H1 (cell line): ENCODE measurements at regions not wholly inside any gene's neighbourhood (a gene's known extent, or its start where the extent isn't known, plus 50 kb on each side); places are given as distances from the start of the nearest gene placed in this dataset.

Experiments used
- CTCF ChIA-PET: fragments of 300-600 bp; sonication (Branson Sonifier 250); formaldehyde crosslinking; loops from one replicate; lab custom pipeline; 2021; ENCODE audit not compliant: partially characterized antibody; lab: Charles Lee
- POLR2A ChIA-PET: fragments of 300-600 bp; sonication (Branson Sonifier 250); formaldehyde crosslinking; loops from one replicate; lab custom pipeline; 2021; ENCODE audit warnings: inconsistent platforms; ENCODE audit not compliant: partially characterized antibody; lab: Charles Lee
- DNase-seq, 2 experiments: peaks; one replicate each; pipeline versions ENCODE4 v3.0.0 to v3.0.0-alpha.2; 2010 to 2022; ENCODE audit warnings: low spot score in 2 of 2, low read depth in 1 of 2, mixed read lengths in 1 of 2
- FAIRE-seq: peaks from 2 replicates; lab custom pipeline; 2011; peaks lifted over from hg19 to GRCh38; lab: Jason Lieb, UNC
- H2AFZ ChIP-seq: 2 replicates; pipeline ENCODE4 v1.8.1; 2012; ENCODE audit warnings: low read length, inconsistent platforms
- H2AK5ac ChIP-seq: 2 replicates; pipeline ENCODE4 v1.6.1; 2013; ENCODE audit warnings: low read depth, low read length
- H2BK120ac ChIP-seq: replicated peaks from 2 replicates; pipeline ENCODE3; 2013; ENCODE audit warnings: low read depth, low read length, inconsistent platforms
- H2BK12ac ChIP-seq: 2 replicates; pipeline ENCODE4 v1.6.1; 2013; ENCODE audit warnings: low read depth, low read length
- H2BK15ac ChIP-seq: 2 replicates; pipeline ENCODE4 v1.6.1; 2013; ENCODE audit warnings: low read length
- H2BK20ac ChIP-seq: 2 replicates; pipeline ENCODE4 v1.6.1; 2013; ENCODE audit warnings: low read length
- H2BK5ac ChIP-seq: 2 replicates; pipeline ENCODE4 v1.6.1; 2013; ENCODE audit warnings: low read depth, low read length
- H3K14ac ChIP-seq: 2 replicates; pipeline ENCODE4 v1.6.1; 2013; ENCODE audit warnings: inconsistent platforms; ENCODE audit not compliant: insufficient read length
- H3K18ac ChIP-seq: 2 replicates; pipeline ENCODE4 v1.6.1; 2013; ENCODE audit warnings: low read length; ENCODE audit errors: extremely low read depth
- H3K23ac ChIP-seq: 2 replicates; pipeline ENCODE4 v1.6.1; 2013; ENCODE audit warnings: inconsistent platforms; ENCODE audit not compliant: insufficient read length
- H3K23me2 ChIP-seq: 2 replicates; pipeline ENCODE4 v1.6.1; 2013; ENCODE audit warnings: low read depth, low read length
- H3K27ac ChIP-seq: 2 replicates; pipeline ENCODE4 v1.6.1; 2011; ENCODE audit warnings: low read depth, low read length, inconsistent platforms
- H3K27me3 ChIP-seq, 4 experiments: replicated peaks in 1 of 4; 1 replicate in 1 of 4; 2 replicates in 3 of 4; pipeline versions ENCODE4 v1.6.1 to v1.8.1; 2011 to 2013; ENCODE audit warnings: low read length in 3 of 4, mild to moderate bottlenecking in 3 of 4, inconsistent platforms in 2 of 4, mixed read lengths in 2 of 4, moderate library complexity in 1 of 4; ENCODE audit not compliant: control insufficient read depth in 3 of 4, insufficient read depth in 3 of 4; ENCODE audit errors: extremely low read depth in 1 of 4
- H3K36me3 ChIP-seq, 4 experiments: 2 replicates each; pipeline versions ENCODE4 v1.6.1 to v1.8.1; 2011 to 2013; ENCODE audit warnings: mild to moderate bottlenecking in 4 of 4, low read length in 3 of 4, moderate library complexity in 2 of 4, control low read depth in 1 of 4, inconsistent platforms in 1 of 4; ENCODE audit not compliant: insufficient read depth in 4 of 4, control insufficient read depth in 2 of 4
- H3K4ac ChIP-seq: replicated peaks from 2 replicates; pipeline ENCODE3; 2013; ENCODE audit warnings: low read length, low read depth, mixed read lengths, inconsistent platforms; ENCODE audit not compliant: insufficient read length
- H3K4me1 ChIP-seq, 4 experiments: replicated peaks in 1 of 4; 1 replicate in 1 of 4; 2 replicates in 3 of 4; pipeline versions ENCODE4 v1.6.1 to v1.8.1; 2011 to 2013; ENCODE audit warnings: low read length in 3 of 4, inconsistent platforms in 2 of 4, mixed read lengths in 1 of 4; ENCODE audit not compliant: insufficient read depth in 4 of 4, control insufficient read depth in 3 of 4
- H3K4me2 ChIP-seq, 2 experiments: 2 replicates each; pipeline versions ENCODE4 v1.6.1 to v1.8.1; 2011 to 2013; ENCODE audit warnings: low read depth in 2 of 2, low read length in 2 of 2, control low read depth in 1 of 2, inconsistent platforms in 1 of 2, mild to moderate bottlenecking in 1 of 2; ENCODE audit not compliant: insufficient read depth in 1 of 2
- H3K4me3 ChIP-seq, 4 experiments: fragments of 200-600, 300-600 bp in 1 of 4; sonication (generic), shearing (Covaris generic), sonication (Bioruptor Twin) in 1 of 4; 2 replicates each; pipeline versions ENCODE4 v1.5.1 to v1.8.1; 2011 to 2016; ENCODE audit warnings: low read length in 4 of 4, low read depth in 3 of 4, control low read depth in 2 of 4, inconsistent platforms in 2 of 4, mild to moderate bottlenecking in 2 of 4, mixed read lengths in 1 of 4, moderate library complexity in 1 of 4; ENCODE audit not compliant: insufficient read depth in 2 of 4; ENCODE audit errors: extremely low read depth in 1 of 4
- H3K56ac ChIP-seq: replicated peaks from 2 replicates; pipeline ENCODE3; 2013; ENCODE audit warnings: low read depth, mild to moderate bottlenecking, mixed read lengths, low read length, inconsistent platforms; ENCODE audit not compliant: insufficient read length
- H3K79me1 ChIP-seq: 2 replicates; pipeline ENCODE4 v1.6.1; 2013; ENCODE audit warnings: low read depth, low read length, control low read depth
- H3K79me2 ChIP-seq, 2 experiments: 2 replicates each; pipeline versions ENCODE4 v1.6.1 to v1.8.1; 2012 to 2013; ENCODE audit warnings: low read length in 2 of 2, mild to moderate bottlenecking in 2 of 2, inconsistent platforms in 1 of 2; ENCODE audit not compliant: insufficient read depth in 2 of 2, control insufficient read depth in 1 of 2
- H3K9ac ChIP-seq, 4 experiments: replicated peaks in 1 of 4; 1 replicate in 1 of 4; 2 replicates in 3 of 4; pipeline versions ENCODE4 v1.6.1 to v1.8.1; 2011 to 2013; ENCODE audit warnings: low read depth in 3 of 4, low read length in 3 of 4, control low read depth in 2 of 4, mild to moderate bottlenecking in 2 of 4, moderate library complexity in 2 of 4, inconsistent platforms in 1 of 4; ENCODE audit errors: extremely low read depth in 1 of 4
- H3K9me3 ChIP-seq, 2 experiments: 2 replicates each; pipeline versions ENCODE4 v1.6.1 to v1.8.1; 2012 to 2013; ENCODE audit warnings: mild to moderate bottlenecking in 2 of 2, moderate library complexity in 2 of 2, control low read depth in 1 of 2, inconsistent platforms in 1 of 2, low read depth in 1 of 2, low read length in 1 of 2, mixed read lengths in 1 of 2; ENCODE audit not compliant: insufficient read depth in 2 of 2
- H4K20me1 ChIP-seq, 2 experiments: replicated peaks in 1 of 2; 2 replicates each; pipeline versions ENCODE3 to v1.8.1; 2011 to 2013; ENCODE audit warnings: inconsistent platforms in 2 of 2, low read length in 2 of 2, mild to moderate bottlenecking in 1 of 2; ENCODE audit not compliant: insufficient read depth in 2 of 2, control insufficient read depth in 1 of 2
- H4K5ac ChIP-seq: 2 replicates; pipeline ENCODE4 v1.6.1; 2013; ENCODE audit warnings: low read length, low read depth, mixed read lengths, inconsistent platforms; ENCODE audit not compliant: insufficient read length
- H4K8ac ChIP-seq: 2 replicates; pipeline ENCODE4 v1.8.0; 2013; ENCODE audit warnings: mild to moderate bottlenecking, moderate library complexity, low read length, inconsistent platforms; ENCODE audit not compliant: insufficient read depth; ENCODE audit errors: extremely low read depth
- H4K91ac ChIP-seq: replicated peaks from 2 replicates; pipeline ENCODE3; 2013; ENCODE audit warnings: low read length, mixed read lengths, inconsistent platforms; ENCODE audit not compliant: insufficient read length
- ATF2 ChIP-seq: IDR thresholded peaks from 2 replicates; pipeline ENCODE4 v1.6.1; 2012; ENCODE audit warnings: low read length, inconsistent platforms
- KDM5A ChIP-seq: fragments of 200-600 bp; IDR thresholded peaks from 2 replicates; pipeline ENCODE4 v1.7.1; 2012; ENCODE audit warnings: mild to moderate bottlenecking, low read length, inconsistent platforms, mixed read lengths
- NRF1 ChIP-seq: IDR thresholded peaks from 2 replicates; pipeline ENCODE4 v1.6.1; 2011; ENCODE audit warnings: mild to moderate bottlenecking, low read depth, low read length, improper control_type of control experiment
- PHF8 ChIP-seq: fragments of 200-600 bp; sonication (generic); conservative IDR thresholded peaks from 2 replicates; pipeline ENCODE4 v1.7.1; 2012; ENCODE audit warnings: low read depth, mild to moderate bottlenecking, inconsistent platforms, low read length, moderate library complexity
- RBBP5 ChIP-seq: IDR thresholded peaks from 2 replicates; pipeline ENCODE4 v1.7.1; 2012; ENCODE audit warnings: low read depth, mild to moderate bottlenecking, inconsistent platforms, low read length, moderate library complexity, borderline replicate concordance
- SIN3A ChIP-seq, 2 experiments: IDR thresholded peaks in 1 of 2; conservative IDR thresholded peaks in 1 of 2; 2 replicates each; pipeline ENCODE4 v1.6.1; 2011 to 2012; ENCODE audit warnings: low read length in 2 of 2, improper control_type of control experiment in 1 of 2, low read depth in 1 of 2, mild to moderate bottlenecking in 1 of 2
- SIX5 ChIP-seq: IDR thresholded peaks from 2 replicates; pipeline ENCODE4 v1.6.1; 2011; ENCODE audit warnings: mild to moderate bottlenecking, low read depth, low read length
- SP4 ChIP-seq: IDR thresholded peaks from 2 replicates; pipeline ENCODE4 v1.6.1; 2012; ENCODE audit warnings: low read length, inconsistent platforms
- TEAD4 ChIP-seq: IDR thresholded peaks from 2 replicates; pipeline ENCODE4 v1.6.1; 2012; ENCODE audit warnings: low read depth, low read length, inconsistent platforms, mixed read lengths

- no peak overlapping the region for H3K4ac ChIP-seq
- no peaks in the 10 kb centered on the region for H3K79me2 ChIP-seq
- no peak overlapping the region for H3K18ac ChIP-seq
- no peak overlapping the region for H4K5ac ChIP-seq
- no peak overlapping the region for H4K91ac ChIP-seq
- no peak overlapping the region for H3K14ac ChIP-seq
- no peaks in the 10 kb centered on the region for H3K23me2 ChIP-seq
- no peaks in the 10 kb centered on the region for H3K79me1 ChIP-seq
- no peak overlapping the region for H2BK5ac ChIP-seq
- no peak overlapping the region for H2BK120ac ChIP-seq
- H3K27me3 ChIP-seq, result no peaks in the 10 kb centered on the region
- FAIRE-seq (no peak), DNase-seq (no peak)
- no peak overlapping the region for H2BK15ac ChIP-seq
- no peaks in the 10 kb centered on the region for H3K9me3 ChIP-seq
- no peak overlapping the region for H2AFZ ChIP-seq
- no peak overlapping the region for H2BK12ac ChIP-seq
- no peak overlapping the region for H3K27ac ChIP-seq
- H3K23ac ChIP-seq, result no peak overlapping the region
- no peaks in the 10 kb centered on the region; a peak in 1 of 7 replicates for H3K4me1 ChIP-seq
- no peak overlapping the region for H3K4me3 ChIP-seq
- no peaks in the 10 kb centered on the region for H3K36me3 ChIP-seq
- H2BK20ac ChIP-seq, result no peak overlapping the region
- no peak overlapping the region for H3K4me2 ChIP-seq
- POLR2A ChIA-PET, result no interaction called here
- TF ChIP-seq SP4 (no peak), PHF8 (no peak), ATF2 (no peak), TEAD4 (no peak), KDM5A (no peak), RBBP5 (no peak), SIN3A (conservative IDR thresholded peaks at IDR 0.05 in 1 of 2, IDR thresholded peaks at IDR 0.05 in 1 of 2; ENCODE audit: low read depth in 1 of 2, low read length in 2 of 2) (no peak), NRF1 (no peak), SIX5 (no peak)
- CTCF ChIA-PET, result no interaction called here
- no peak overlapping the region for H3K9ac ChIP-seq
- no peak overlapping the region for H4K8ac ChIP-seq
- no peaks in the 10 kb centered on the region for H4K20me1 ChIP-seq
- H3K56ac ChIP-seq, result no peak overlapping the region
- H2AK5ac ChIP-seq, result no peak overlapping the region
Observed at GRCh38 chr2:123696799-123697410, 328.2 kb upstream of the CNTNAP5 start.
